ENCODE measurements at regions not wholly inside any gene's neighbourhood (a gene's known extent, or its start where the extent isn't known, plus 50 kb on each side); places are given as distances from the start of the nearest gene placed in this dataset.

GRCh38 chr14:101043891-101044290, 140.4 kb upstream of the RTL1 start:
- TF ChIP-seq, protein P1, sequence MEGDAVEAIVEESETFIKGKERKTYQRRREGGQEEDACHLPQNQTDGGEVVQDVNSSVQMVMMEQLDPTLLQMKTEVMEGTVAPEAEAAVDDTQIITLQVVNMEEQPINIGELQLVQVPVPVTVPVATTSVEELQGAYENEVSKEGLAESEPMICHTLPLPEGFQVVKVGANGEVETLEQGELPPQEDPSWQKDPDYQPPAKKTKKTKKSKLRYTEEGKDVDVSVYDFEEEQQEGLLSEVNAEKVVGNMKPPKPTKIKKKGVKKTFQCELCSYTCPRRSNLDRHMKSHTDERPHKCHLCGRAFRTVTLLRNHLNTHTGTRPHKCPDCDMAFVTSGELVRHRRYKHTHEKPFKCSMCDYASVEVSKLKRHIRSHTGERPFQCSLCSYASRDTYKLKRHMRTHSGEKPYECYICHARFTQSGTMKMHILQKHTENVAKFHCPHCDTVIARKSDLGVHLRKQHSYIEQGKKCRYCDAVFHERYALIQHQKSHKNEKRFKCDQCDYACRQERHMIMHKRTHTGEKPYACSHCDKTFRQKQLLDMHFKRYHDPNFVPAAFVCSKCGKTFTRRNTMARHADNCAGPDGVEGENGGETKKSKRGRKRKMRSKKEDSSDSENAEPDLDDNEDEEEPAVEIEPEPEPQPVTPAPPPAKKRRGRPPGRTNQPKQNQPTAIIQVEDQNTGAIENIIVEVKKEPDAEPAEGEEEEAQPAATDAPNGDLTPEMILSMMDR (IDR thresholded peaks at IDR 0.05), result no peak
- no peak for TF ChIP-seq POLR2A (IDR thresholded peaks at IDR 0.05)
- TF ChIP-seq EP300 (IDR thresholded peaks at IDR 0.05), result no peak
